ENCODE measurements at regions not wholly inside any gene's neighbourhood (a gene's known extent, or its start where the extent isn't known, plus 50 kb on each side); places are given as distances from the start of the nearest gene placed in this dataset.
"Not testable (repeated sequence)": the region's sequence is repeated elsewhere in the genome, so short reads cannot be mapped to it uniquely, and the experiment has no call there.

GRCh38 chr6:140708441-140708840 lies 1334.0 kb upstream of the CITED2 start:
- Histone ChIP-seq H3K36me3 (no peaks in the 10 kb centered on the region), H3K9me3 (peaks cover 0 to 31% (median 0%) of the 10 kb centered on the region in 12 donors), H3K27ac (no peak overlapping the region), H3K4me1 (no peaks in the 10 kb centered on the region), H3K4me3 (no peak overlapping the region), H3K27me3 (no peaks in the 10 kb centered on the region)
- whole genome bisulfite sequencing, 4 donors: 66 to 76% (median 71%) methylated on average over 1 of the region's 1 CpG
- DNase-seq (no peak), ATAC-seq (no peak)
- no peak for TF ChIP-seq CTCF (IDR thresholded peaks at IDR 0.05)
- TF ChIP-seq POLR2A (IDR thresholded peaks at IDR 0.05): no peak
- intact Hi-C loops (cut with DNase I): no loop called here

- not testable (repeated sequence) for ATAC-seq, DNase-seq
- 89 to 100% (median 94%) methylated on average over 1 of the region's 1 CpG for WGBS, 4 donors
Observed at GRCh38 chr6:140704008-140704407, 1329.6 kb upstream of the CITED2 start.

GRCh38 chr6:140697585-140697984 lies 1323.1 kb upstream of the CITED2 start:
- ATAC-seq: no peak
- H3K27me3 ChIP-seq: no peaks in the 10 kb centered on the region
- no peak overlapping the region for H3K4me3 ChIP-seq
- intact Hi-C loops (cut with DNase I): no loop called here
- H3K36me3 ChIP-seq: no peaks in the 10 kb centered on the region
- no peak for DNase-seq
- peaks cover 0 to 16% (median 0%) of the 10 kb centered on the region in 12 donors for H3K9me3 ChIP-seq
- H3K4me1 ChIP-seq: no peaks in the 10 kb centered on the region
- no peak for TF ChIP-seq CTCF (IDR thresholded peaks at IDR 0.05)
- no peak for TF ChIP-seq POLR2A (IDR thresholded peaks at IDR 0.05)
- no peak overlapping the region for H3K27ac ChIP-seq

More at GRCh38 chr6:140704008-140704407, 1329.6 kb upstream of the CITED2 start:
- H3K4me3 ChIP-seq; H3K27ac ChIP-seq; H3K27me3 ChIP-seq; intact Hi-C loops (cut with DNase I); H3K36me3 ChIP-seq; H3K4me1 ChIP-seq: not testable (repeated sequence)
- peaks cover 0 to 34% (median 0%) of the 10 kb centered on the region in 12 donors for H3K9me3 ChIP-seq

- H3K4me3 ChIP-seq: no peak overlapping the region
- peaks cover 0 to 5% (median 0%) of the 10 kb centered on the region in 12 donors for H3K9me3 ChIP-seq
- intact Hi-C loops (cut with DNase I): no loop called here
- H3K36me3 ChIP-seq: no peaks in the 10 kb centered on the region
- DNase-seq: no peak
- H3K27ac ChIP-seq: no peak overlapping the region
- H3K27me3 ChIP-seq: no peaks in the 10 kb centered on the region
- no peak for ATAC-seq
- no peaks in the 10 kb centered on the region for H3K4me1 ChIP-seq
- WGBS, 4 donors: 71 to 87% (median 75%) methylated on average over 1 of the region's 1 CpG
- no peak for TF ChIP-seq POLR2A (IDR thresholded peaks at IDR 0.05)
- no peak for TF ChIP-seq CTCF (IDR thresholded peaks at IDR 0.05)
Observed at GRCh38 chr6:140684776-140685550, 1310.5 kb upstream of the CITED2 start.

Measured in heart left ventricle (tissue), 16 donors.